GM18507 (cell line): ENCODE measurements at regions not wholly inside any gene's neighbourhood (a gene's known extent, or its start where the extent isn't known, plus 50 kb on each side); places are given as distances from the start of the nearest gene placed in this dataset.
"Not testable (repeated sequence)": the region's sequence is repeated elsewhere in the genome, so short reads cannot be mapped to it uniquely, and the experiment has no call there.

ENCODE experiments used
- DNase-seq: peaks from one replicate; pipeline ENCODE4 v3.0.0; 2011; ENCODE audit warnings: low read depth; ENCODE audit not compliant: insufficient read length; ENCODE audit errors: extremely low spot score
- FAIRE-seq: peaks from 2 replicates; lab custom pipeline; 2011; peaks lifted over from hg19 to GRCh38; lab: Jason Lieb, UNC

- no peak for FAIRE-seq
Observed at GRCh38 chr9:108443019-108443633, 412.7 kb downstream of the ACTL7B start.

DNA sequence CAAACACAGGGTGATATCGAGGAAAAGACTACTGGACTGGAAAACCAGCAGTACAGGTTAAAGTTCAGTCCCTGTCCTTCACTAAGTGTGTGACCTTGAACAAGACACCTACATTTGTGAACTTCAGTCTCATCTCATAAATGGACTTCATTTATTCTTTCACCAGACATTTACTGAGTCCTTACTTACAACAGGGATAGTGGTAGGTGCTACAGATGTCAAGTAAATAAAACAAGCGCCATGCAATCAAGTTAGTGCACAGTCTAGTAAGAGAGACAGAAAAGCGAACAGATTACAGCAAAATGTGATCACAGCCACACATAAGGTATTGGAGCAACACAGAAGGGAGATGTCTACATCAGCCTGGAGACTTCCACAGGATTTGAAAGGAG is 413.2 kb downstream of the ACTL7B start:
- DNase-seq: no peak
- FAIRE-seq: no peak

More at GRCh38 chr9:108443019-108443633, 412.7 kb downstream of the ACTL7B start:
- no peak for DNase-seq

DNA sequence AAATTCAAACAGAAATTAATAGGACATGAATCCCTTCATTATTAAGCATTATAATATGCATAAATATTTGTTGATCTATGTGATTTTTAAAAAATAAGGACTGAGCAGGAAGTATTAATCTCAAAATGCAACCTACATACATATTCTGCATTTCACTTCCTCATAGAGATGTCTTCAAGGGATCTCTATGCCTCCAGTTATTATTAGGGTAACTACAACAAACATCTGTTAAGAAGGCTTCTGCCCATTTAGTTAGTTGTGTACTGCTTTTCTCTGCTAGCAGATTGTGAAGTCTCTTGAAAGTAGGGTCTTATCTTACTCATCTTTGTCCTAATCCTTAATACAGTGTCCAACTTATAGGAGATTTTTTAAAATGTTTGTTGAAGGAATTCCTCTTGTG is 414.1 kb downstream of the ACTL7B start:
- FAIRE-seq: no peak
- DNase-seq: no peak

- FAIRE-seq: no peak
Observed at GRCh38 chr9:108441251-108441650, 414.5 kb downstream of the ACTL7B start.

DNA sequence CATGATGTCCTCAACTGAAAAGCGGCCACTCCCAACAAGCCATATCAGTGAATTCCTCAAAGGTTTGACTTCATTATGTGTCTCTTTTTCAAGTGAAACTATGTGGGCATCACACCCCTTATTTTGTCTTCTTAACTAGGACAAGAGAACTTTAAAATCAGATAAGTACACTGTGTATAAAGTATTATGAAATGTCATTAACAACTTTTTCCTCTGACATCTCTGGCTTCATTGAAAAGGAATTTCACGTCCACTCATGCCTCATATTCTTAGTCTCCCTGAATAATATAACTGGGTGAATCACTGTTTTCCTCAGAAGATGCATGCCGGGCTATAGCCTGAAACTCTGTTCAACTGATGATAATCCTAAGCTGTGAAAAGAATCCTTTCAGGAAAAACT is 415.8 kb downstream of the ACTL7B start:
- DNase-seq (no peak), FAIRE-seq (no peak)

More at GRCh38 chr9:108441251-108441650, 414.5 kb downstream of the ACTL7B start:
- no peak for DNase-seq

DNA sequence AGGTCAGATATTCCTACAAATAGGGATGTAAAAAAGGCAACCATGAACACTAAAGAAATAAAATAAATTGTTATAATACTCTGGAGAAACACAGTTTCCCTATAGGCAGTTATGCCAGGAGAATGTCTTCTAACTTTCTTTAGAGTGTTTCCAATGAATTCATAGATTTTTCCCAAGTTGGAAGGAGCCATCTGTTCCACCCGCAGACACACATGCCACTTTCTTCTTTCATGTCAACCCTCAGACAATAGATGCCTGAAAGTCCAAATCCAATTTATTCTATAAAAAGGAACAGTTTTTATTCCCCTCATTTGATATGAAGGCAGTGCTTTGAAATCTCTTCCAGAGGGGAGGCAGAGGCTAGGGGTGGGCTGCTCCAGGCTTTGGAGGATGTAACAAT is 418.1 kb downstream of the ACTL7B start:
- no peak for FAIRE-seq
- no peak for DNase-seq

GRCh38 chr9:108436448-108436847 is 419.3 kb downstream of the ACTL7B start:
- FAIRE-seq (no peak), DNase-seq (no peak)

- no peak for DNase-seq
- FAIRE-seq: no peak
Observed at GRCh38 chr9:108434502-108434901, 421.3 kb downstream of the ACTL7B start.

DNA sequence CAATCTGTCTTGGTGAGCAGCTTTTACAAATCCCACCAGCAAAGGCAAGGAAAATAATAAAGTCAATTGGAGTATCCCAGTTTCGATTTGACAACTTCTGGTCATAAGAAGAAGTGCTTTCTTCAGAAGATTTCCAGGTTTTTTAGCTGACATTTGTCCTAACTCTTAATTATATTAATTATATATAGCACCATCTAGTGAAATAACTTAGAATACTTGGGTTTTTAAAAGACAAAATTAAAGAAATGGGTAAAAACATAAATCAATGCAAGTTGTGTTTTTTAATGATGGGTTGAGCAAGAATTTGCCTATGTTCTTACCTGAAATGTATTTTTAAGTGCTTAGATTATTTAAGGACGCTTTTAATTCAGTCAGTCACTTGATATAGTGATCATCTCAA is 421.8 kb downstream of the ACTL7B start:
- no peak for FAIRE-seq

GRCh38 chr9:108430655-108431054 is 425.1 kb downstream of the ACTL7B start:
- no peak for FAIRE-seq

More for the DNA sequence above, 421.8 kb downstream of the ACTL7B start:
- DNase-seq: no peak

GRCh38 chr9:108427751-108428150 is 428.0 kb downstream of the ACTL7B start:
- FAIRE-seq (no peak), DNase-seq (no peak)

More at GRCh38 chr9:108430655-108431054, 425.1 kb downstream of the ACTL7B start:
- no peak for DNase-seq

- not testable (repeated sequence) for DNase-seq, FAIRE-seq
Observed at GRCh38 chr9:108426421-108426940, 429.3 kb downstream of the ACTL7B start.

- FAIRE-seq (no peak), DNase-seq (no peak)
Observed at GRCh38 chr9:108423433-108423832, 432.4 kb downstream of the ACTL7B start.

DNA sequence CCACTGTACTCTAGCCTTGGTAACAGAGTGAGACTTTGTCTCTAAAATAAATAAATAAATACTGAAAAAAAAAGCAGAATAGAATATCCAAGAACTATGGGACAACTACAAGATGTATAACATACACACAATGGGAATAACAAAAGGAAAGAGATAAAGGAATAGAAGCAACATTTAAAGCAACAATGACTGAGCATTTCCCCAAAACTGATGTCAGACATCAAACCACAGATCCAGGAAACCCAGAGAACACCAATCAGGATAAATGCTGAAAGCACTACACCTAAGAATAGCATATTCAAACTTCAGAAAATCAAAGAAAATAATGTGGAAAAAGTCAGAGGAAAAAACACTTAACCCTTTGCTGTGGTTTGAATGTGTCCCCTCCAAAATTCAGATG is 436.4 kb downstream of the ACTL7B start:
- DNase-seq (no peak), FAIRE-seq (no peak)

GRCh38 chr9:108417726-108418125 is 438.1 kb downstream of the ACTL7B start:
- DNase-seq (no peak), FAIRE-seq (no peak)

GRCh38 chr9:108417312-108417711 is 438.5 kb downstream of the ACTL7B start:
- no peak for DNase-seq
- FAIRE-seq: no peak

DNA sequence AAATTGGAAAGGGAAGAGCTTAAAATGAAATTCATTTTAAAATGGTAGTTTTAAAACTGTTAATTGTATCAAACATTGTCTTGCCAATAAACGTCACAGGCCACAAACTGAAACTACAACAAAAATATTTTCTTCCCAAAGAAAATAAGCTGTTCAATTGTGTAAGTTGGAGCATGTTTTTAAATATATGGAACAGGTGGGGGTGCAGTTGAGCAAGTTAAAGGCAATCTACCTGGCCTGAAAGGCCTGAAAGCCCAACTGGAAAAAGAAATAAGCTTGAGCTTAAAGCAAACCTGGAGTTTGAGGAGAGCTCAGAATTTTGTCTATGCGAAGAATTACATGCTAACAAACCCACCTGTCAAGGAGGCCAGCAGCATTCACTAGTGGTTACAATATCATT is 439.5 kb downstream of the ACTL7B start:
- no peak for FAIRE-seq

GRCh38 chr9:108413809-108414208 is 442.0 kb downstream of the ACTL7B start:
- FAIRE-seq: no peak
- DNase-seq: no peak

More for the DNA sequence above, 439.5 kb downstream of the ACTL7B start:
- no peak for DNase-seq

DNA sequence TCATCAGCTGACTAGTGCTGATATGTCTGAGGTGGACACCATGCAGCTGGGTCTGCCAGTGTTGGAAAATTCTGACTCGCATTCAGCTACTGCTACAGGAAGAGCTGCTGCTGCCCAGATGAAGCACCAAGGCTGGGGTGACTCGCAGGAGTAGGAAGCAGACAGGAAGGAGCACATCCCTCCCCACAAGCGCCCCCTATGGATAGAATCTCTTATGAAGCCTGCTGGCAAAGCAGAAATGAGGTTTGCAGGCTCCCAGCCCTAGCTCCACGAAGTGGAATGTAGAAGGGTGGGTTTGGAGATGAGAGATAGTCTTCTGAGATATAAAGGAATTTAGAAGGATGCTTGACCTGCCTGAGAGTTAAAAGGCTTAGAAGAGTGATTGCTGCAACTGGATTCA is 443.0 kb downstream of the ACTL7B start:
- DNase-seq (no peak), FAIRE-seq (no peak)

GRCh38 chr9:108411632-108412031 is 444.2 kb downstream of the ACTL7B start:
- no peak for DNase-seq
- FAIRE-seq: no peak

DNA sequence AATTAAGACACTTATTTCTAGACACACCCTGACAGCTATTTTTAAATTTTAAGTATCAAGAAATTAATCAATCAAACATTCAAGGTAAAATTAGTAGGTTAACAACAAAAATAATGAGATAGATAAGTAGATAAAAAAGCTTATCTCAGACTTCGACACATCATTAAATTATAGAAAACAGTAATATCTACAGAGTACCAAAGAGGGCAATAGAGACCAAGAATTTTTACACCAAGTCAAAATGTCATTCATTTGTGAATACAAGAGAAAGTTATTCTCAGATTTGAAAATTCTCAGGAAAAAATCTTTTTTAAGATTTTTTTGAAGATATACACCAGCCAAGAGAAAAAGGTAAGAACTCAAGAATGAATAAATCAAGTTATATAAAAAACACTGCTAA is 445.6 kb downstream of the ACTL7B start:
- no peak for FAIRE-seq

More for the DNA sequence above, 445.6 kb downstream of the ACTL7B start:
- no peak for DNase-seq
